Trophoblast cell (in vitro differentiated cells and primary cell): ENCODE measurements at regions not wholly inside any gene's neighbourhood (a gene's known extent, or its start where the extent isn't known, plus 50 kb on each side); places are given as distances from the start of the nearest gene placed in this dataset.

Source experiments
- DNase-seq, 2 donors: peaks; one replicate each; pipeline ENCODE4 v3.0.0-alpha.2; 2016
- H2AFZ ChIP-seq: 2 replicates; pipeline ENCODE4 v1.6.1; 2013; ENCODE audit warnings: low read length, moderate library complexity, mild to moderate bottlenecking; ENCODE audit not compliant: insufficient read depth, poor library complexity
- H2AK5ac ChIP-seq: 2 replicates; pipeline ENCODE4 v1.6.1; 2013; ENCODE audit warnings: mild to moderate bottlenecking, low read length
- H2BK120ac ChIP-seq: 2 replicates; pipeline ENCODE4 v1.6.1; 2013; ENCODE audit warnings: low read length, mild to moderate bottlenecking, moderate library complexity; ENCODE audit not compliant: insufficient read depth, poor library complexity
- H2BK12ac ChIP-seq: 2 replicates; pipeline ENCODE4 v1.6.1; 2013; ENCODE audit warnings: mild to moderate bottlenecking, low read length, moderate library complexity
- H2BK5ac ChIP-seq: 2 replicates; pipeline ENCODE4 v1.6.1; 2013; ENCODE audit warnings: low read length, low read depth, moderate library complexity, mild to moderate bottlenecking; ENCODE audit not compliant: poor library complexity
- H3K14ac ChIP-seq: 2 replicates; pipeline ENCODE4 v1.6.1; 2013; ENCODE audit warnings: mild to moderate bottlenecking, low read length
- H3K18ac ChIP-seq: 2 replicates; pipeline ENCODE4 v1.6.1; 2013; ENCODE audit warnings: mild to moderate bottlenecking, low read length
- H3K23ac ChIP-seq: 2 replicates; pipeline ENCODE4 v1.6.1; 2013; ENCODE audit warnings: low read length
- H3K27ac ChIP-seq: 2 replicates; pipeline ENCODE4 v1.5.1; 2013; ENCODE audit warnings: low read depth, mild to moderate bottlenecking, inconsistent platforms, low read length, moderate library complexity
- H3K27me3 ChIP-seq: 2 replicates; pipeline ENCODE4 v1.6.1; 2013; ENCODE audit warnings: inconsistent platforms, mild to moderate bottlenecking, low read length, moderate library complexity; ENCODE audit not compliant: insufficient read depth
- H3K36me3 ChIP-seq, 2 experiments: 1 replicate in 1 of 2; 2 replicates in 1 of 2; pipeline ENCODE4 v1.6.1; 2013; ENCODE audit warnings: low read length in 2 of 2, mild to moderate bottlenecking in 2 of 2, moderate library complexity in 1 of 2; ENCODE audit not compliant: insufficient read depth in 2 of 2, control insufficient read depth in 1 of 2
- H3K4ac ChIP-seq: 2 replicates; pipeline ENCODE4 v1.6.1; 2013; ENCODE audit warnings: low read depth, mild to moderate bottlenecking, low read length, moderate library complexity
- H3K4me1 ChIP-seq, 2 experiments: 1 replicate in 1 of 2; 2 replicates in 1 of 2; pipeline ENCODE4 v1.6.1; 2013; ENCODE audit warnings: low read length in 2 of 2, mild to moderate bottlenecking in 2 of 2, moderate library complexity in 1 of 2; ENCODE audit not compliant: insufficient read depth in 2 of 2, control insufficient read depth in 1 of 2
- H3K4me2 ChIP-seq: 2 replicates; pipeline ENCODE4 v1.6.1; 2013; ENCODE audit warnings: inconsistent platforms, mild to moderate bottlenecking, low read length, moderate library complexity
- H3K4me3 ChIP-seq: 2 replicates; pipeline ENCODE4 v1.5.1; 2013; ENCODE audit warnings: mild to moderate bottlenecking, low read depth, low read length, inconsistent platforms
- H3K79me1 ChIP-seq: one replicate; pipeline ENCODE4 v1.6.1; 2013; ENCODE audit warnings: low read length
- H3K79me2 ChIP-seq: 2 replicates; pipeline ENCODE4 v1.6.1; 2013; ENCODE audit warnings: low read length, mild to moderate bottlenecking; ENCODE audit not compliant: control insufficient read depth, insufficient read depth, poor library complexity
- H3K9ac ChIP-seq: 2 replicates; pipeline ENCODE4 v1.6.1; 2013; ENCODE audit warnings: mild to moderate bottlenecking, low read length
- H3K9me3 ChIP-seq: 2 replicates; pipeline ENCODE4 v1.6.1; 2013; ENCODE audit warnings: low read depth, mild to moderate bottlenecking, control low read depth, inconsistent platforms, low read length; ENCODE audit not compliant: insufficient read depth
- H4K12ac ChIP-seq: 2 replicates; pipeline ENCODE4 v1.6.1; 2013; ENCODE audit warnings: low read depth, mild to moderate bottlenecking, low read length, moderate library complexity
- H4K8ac ChIP-seq: 2 replicates; pipeline ENCODE4 v1.6.1; 2013; ENCODE audit warnings: low read depth, mild to moderate bottlenecking, low read length, moderate library complexity
- H4K91ac ChIP-seq: one replicate; pipeline ENCODE4 v1.6.1; 2013; ENCODE audit warnings: low read depth, mild to moderate bottlenecking, low read length, moderate library complexity
- WGBS: extraction: QIAGEN DNeasy Blood & Tissue Kit; methylation state at CpG from one replicate; pipeline ENCODE4 v1.1.7; 2013; ENCODE audit warnings: missing lambda C conversion rate; ENCODE audit not compliant: insufficient read length, insufficient coverage; ENCODE audit errors: extremely low coverage; 5-methylcytosine and 5-hydroxymethylcytosine counted together

DNA sequence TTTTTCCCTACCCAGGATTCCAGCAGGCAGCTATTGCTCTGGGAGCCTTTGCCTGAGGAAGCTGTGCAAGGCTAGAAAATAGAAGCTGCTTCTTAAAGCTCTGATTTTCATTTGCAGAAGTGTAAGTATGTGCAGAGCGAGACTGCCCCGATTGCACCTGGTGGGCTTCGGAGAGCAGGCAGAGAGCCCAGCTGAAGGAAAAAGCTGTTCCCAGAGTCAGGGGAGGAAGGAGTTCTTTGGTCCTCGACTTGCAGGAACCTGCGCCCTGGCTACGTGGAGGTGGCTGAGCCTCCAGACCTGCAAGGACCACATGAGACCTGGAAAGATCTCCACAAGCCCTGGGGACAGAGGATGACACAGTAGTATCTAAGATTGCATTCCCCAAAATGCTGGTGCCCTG is 235.0 kb upstream of the ARGLU1 start:
- Histone ChIP-seq H4K8ac (no peak overlapping the region), H2AFZ (no peak overlapping the region), H4K12ac (no peak overlapping the region), H2BK5ac (no peak overlapping the region), H3K18ac (no peak overlapping the region), H3K9ac (no peak overlapping the region), H3K23ac (no peak overlapping the region), H3K4me3 (no peak overlapping the region), H2BK12ac (no peak overlapping the region), H3K27me3 (no peaks in the 10 kb centered on the region), H3K14ac (no peak overlapping the region), H3K27ac (no peak overlapping the region), H4K91ac (no peak overlapping the region), H2BK120ac (no peak overlapping the region), H3K4me1 (peaks cover 0 to 2% of the 10 kb centered on the region in 2 experiments), H3K36me3 (no peaks in the 10 kb centered on the region), H3K4ac (no peak overlapping the region), H2AK5ac (no peak overlapping the region), H3K79me2 (no peaks in the 10 kb centered on the region), H3K79me1 (no peaks in the 10 kb centered on the region), H3K9me3 (no peaks in the 10 kb centered on the region), H3K4me2 (no peak overlapping the region)
- no CpG with 5 or more reads among the region's 6 CpGs for WGBS
- DNase-seq = no peak

DNA sequence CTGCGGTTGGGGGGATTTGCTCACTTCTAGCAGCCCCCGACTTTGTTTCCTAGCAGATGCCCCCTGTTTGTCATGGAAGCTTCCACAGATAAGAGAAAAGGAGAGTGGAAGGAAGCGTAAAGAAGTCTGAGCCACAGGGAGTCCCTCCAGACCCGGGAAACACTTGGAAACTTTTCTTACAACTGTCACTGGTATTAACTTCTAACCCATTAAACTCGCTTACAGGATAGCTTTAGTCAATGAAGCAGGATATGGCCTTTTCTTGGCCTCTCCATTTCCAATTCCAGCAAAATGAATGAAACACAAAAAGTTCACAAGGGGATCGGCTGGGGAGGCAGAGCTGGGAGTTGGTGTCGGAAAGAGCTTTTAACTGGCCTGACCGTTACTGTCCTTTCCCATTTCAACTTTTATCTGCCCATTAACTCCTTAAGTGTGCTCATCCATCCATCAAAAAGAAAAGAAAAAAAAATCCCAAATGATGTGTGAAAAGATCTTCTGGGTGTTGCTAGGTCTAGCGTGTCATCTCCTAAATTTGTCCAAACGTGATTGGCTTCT is 231.9 kb upstream of the ARGLU1 start:
- H2BK12ac ChIP-seq = no peak overlapping the region
- no peak overlapping the region for H2BK5ac ChIP-seq
- no peak overlapping the region for H2AK5ac ChIP-seq

DNA sequence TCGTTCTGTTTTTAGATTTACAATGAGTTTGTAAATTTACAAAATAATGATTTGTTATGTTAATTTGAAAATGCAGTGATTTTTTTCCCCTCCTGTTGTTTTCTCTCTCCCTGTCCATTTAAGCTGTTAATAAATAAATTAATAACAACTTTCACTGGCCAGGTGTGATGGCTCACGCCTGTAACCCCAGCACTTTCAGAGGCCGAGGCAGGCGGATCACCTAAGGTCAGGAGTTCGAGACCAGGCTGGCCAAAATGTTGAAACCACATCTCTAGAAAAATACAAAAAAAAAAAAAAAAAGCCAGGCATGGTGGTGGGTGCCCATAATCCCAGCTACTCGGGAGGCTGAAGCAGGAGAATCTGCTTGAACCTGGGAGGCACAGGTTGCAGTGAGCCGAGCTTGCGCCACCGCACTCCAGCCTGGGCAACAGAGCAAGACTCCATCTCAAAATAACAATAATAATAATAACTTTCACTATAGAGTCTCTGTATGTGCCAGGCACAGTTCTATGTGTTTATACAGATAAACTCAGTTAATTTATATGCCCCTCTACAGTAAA is 229.2 kb upstream of the ARGLU1 start:
- Histone ChIP-seq H3K14ac (no peak overlapping the region), H3K4ac (no peak overlapping the region), H3K18ac (no peak overlapping the region), H2BK120ac (no peak overlapping the region), H3K9me3 (no peaks in the 10 kb centered on the region), H3K79me1 (no peaks in the 10 kb centered on the region), H2AK5ac (no peak overlapping the region), H3K23ac (no peak overlapping the region), H3K79me2 (no peaks in the 10 kb centered on the region), H2BK5ac (no peak overlapping the region), H4K91ac (no peak overlapping the region), H3K4me1 (peaks cover 0 to 3% of the 10 kb centered on the region in 2 experiments), H4K8ac (no peak overlapping the region), H3K36me3 (no peaks in the 10 kb centered on the region), H2AFZ (no peak overlapping the region), H3K4me3 (no peak overlapping the region), H4K12ac (no peak overlapping the region), H3K27ac (no peak overlapping the region), H3K27me3 (peaks cover 4% of the 10 kb centered on the region), H3K9ac (no peak overlapping the region), H3K4me2 (no peak overlapping the region), H2BK12ac (no peak overlapping the region)
- DNase-seq = no peak
- no CpG with 5 or more reads among the region's 9 CpGs for WGBS

More for the DNA sequence above, 231.9 kb upstream of the ARGLU1 start:
- no CpG with 5 or more reads among the region's 10 CpGs for WGBS
- no peak overlapping the region for H3K4ac ChIP-seq
- H3K4me3 ChIP-seq = no peak overlapping the region
- no peak overlapping the region for H4K12ac ChIP-seq
- peaks cover 4% of the 10 kb centered on the region for H3K27me3 ChIP-seq
- H3K27ac ChIP-seq = no peak overlapping the region
- peaks cover 0 to 5% of the 10 kb centered on the region in 2 experiments for H3K4me1 ChIP-seq
- H4K8ac ChIP-seq = no peak overlapping the region
- H3K9ac ChIP-seq = no peak overlapping the region
- H3K14ac ChIP-seq = no peak overlapping the region
- no peak overlapping the region for H3K4me2 ChIP-seq
- H3K79me2 ChIP-seq = no peaks in the 10 kb centered on the region
- H3K79me1 ChIP-seq = no peaks in the 10 kb centered on the region
- no peak overlapping the region for H2AFZ ChIP-seq
- no peaks in the 10 kb centered on the region for H3K36me3 ChIP-seq
- H3K9me3 ChIP-seq = no peaks in the 10 kb centered on the region
- no peak overlapping the region for H3K23ac ChIP-seq
- no peak for DNase-seq
- H3K18ac ChIP-seq = no peak overlapping the region
- no peak overlapping the region for H4K91ac ChIP-seq
- no peak overlapping the region for H2BK120ac ChIP-seq

DNA sequence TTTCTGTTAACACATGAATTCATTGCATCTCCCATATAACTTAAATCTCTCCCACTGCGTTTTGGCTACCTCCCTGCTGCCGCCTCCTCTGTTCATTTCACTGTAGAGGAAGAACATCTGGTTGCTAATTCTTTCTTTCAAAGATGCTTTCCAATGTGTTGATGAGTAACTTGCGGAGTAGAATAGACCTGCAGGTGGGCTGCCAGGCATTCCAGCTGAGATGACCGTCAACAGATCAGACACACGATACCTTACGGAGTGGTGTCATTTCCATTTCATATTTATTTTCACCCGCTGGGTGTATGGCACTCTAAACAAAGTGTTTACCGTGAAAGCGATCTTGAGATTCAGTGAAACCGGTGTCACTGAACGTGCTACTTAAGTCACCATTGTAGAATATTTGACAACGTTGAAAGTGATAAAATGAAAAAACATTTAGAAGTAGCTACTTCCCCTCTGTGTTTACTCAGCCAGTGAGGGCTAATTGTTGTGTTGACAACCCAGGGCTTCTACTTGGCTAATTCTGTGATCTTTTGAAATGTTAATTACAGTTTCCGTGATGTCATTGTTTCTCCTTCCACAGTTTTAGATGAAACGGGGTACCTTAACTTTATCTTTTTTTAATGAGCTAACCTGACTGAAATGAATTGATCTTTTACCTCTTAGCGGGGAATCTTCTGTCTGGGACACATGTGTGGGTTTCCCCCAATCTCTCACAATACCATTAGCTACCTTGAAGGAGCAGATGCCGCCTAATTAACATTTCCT is 228.5 kb upstream of the ARGLU1 start:
- H3K36me3 ChIP-seq = no peaks in the 10 kb centered on the region
- no peak overlapping the region for H2BK120ac ChIP-seq
- no peaks in the 10 kb centered on the region for H3K9me3 ChIP-seq
- no peak overlapping the region for H3K4me3 ChIP-seq
- H2AK5ac ChIP-seq = no peak overlapping the region
- H2BK12ac ChIP-seq = no peak overlapping the region
- H3K79me1 ChIP-seq = no peaks in the 10 kb centered on the region
- no peak overlapping the region for H2BK5ac ChIP-seq
- no peak overlapping the region for H3K23ac ChIP-seq
- H3K14ac ChIP-seq = no peak overlapping the region
- H4K8ac ChIP-seq = no peak overlapping the region
- DNase-seq = peak; percentile 24 to 74
- H3K79me2 ChIP-seq = no peaks in the 10 kb centered on the region
- no peak overlapping the region for H3K9ac ChIP-seq
- no peak overlapping the region for H4K12ac ChIP-seq
- no CpG with 5 or more reads among the region's 16 CpGs for WGBS
- no peak overlapping the region for H3K4ac ChIP-seq
- H3K4me2 ChIP-seq = peak overlapping the region; percentile 55
- H3K18ac ChIP-seq = no peak overlapping the region
- H3K4me1 ChIP-seq = peaks cover 0 to 3% of the 10 kb centered on the region in 2 experiments
- H4K91ac ChIP-seq = no peak overlapping the region
- no peak overlapping the region for H3K27ac ChIP-seq
- H3K27me3 ChIP-seq = peaks cover 4% of the 10 kb centered on the region
- no peak overlapping the region for H2AFZ ChIP-seq
